Astrocyte (in vitro differentiated cells and primary cell): ENCODE measurements at regions not wholly inside any gene's neighbourhood (a gene's known extent, or its start where the extent isn't known, plus 50 kb on each side); places are given as distances from the start of the nearest gene placed in this dataset.

Source experiments
- EZH2 ChIP-seq: IDR thresholded peaks from 2 replicates; pipeline ENCODE4 v1.6.1; 2012; ENCODE audit warnings: mild to moderate bottlenecking, low read length, inconsistent platforms; ENCODE audit not compliant: insufficient read depth
- TF ChIP-seq, protein P1 (sequence below): IDR thresholded peaks from 2 replicates; pipeline ENCODE4 v1.5.1; 2011; ENCODE audit warnings: low read depth, mild to moderate bottlenecking, inconsistent platforms, low read length, moderate library complexity; ENCODE audit not compliant: insufficient read depth

- TF ChIP-seq, protein P1, sequence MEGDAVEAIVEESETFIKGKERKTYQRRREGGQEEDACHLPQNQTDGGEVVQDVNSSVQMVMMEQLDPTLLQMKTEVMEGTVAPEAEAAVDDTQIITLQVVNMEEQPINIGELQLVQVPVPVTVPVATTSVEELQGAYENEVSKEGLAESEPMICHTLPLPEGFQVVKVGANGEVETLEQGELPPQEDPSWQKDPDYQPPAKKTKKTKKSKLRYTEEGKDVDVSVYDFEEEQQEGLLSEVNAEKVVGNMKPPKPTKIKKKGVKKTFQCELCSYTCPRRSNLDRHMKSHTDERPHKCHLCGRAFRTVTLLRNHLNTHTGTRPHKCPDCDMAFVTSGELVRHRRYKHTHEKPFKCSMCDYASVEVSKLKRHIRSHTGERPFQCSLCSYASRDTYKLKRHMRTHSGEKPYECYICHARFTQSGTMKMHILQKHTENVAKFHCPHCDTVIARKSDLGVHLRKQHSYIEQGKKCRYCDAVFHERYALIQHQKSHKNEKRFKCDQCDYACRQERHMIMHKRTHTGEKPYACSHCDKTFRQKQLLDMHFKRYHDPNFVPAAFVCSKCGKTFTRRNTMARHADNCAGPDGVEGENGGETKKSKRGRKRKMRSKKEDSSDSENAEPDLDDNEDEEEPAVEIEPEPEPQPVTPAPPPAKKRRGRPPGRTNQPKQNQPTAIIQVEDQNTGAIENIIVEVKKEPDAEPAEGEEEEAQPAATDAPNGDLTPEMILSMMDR: no peak
- no peak for TF ChIP-seq EZH2
Observed at GRCh38 chr6:23173234-23173633, 603.9 kb downstream of the HDGFL1 start.
